Mesodermal cell (in vitro differentiated cells): ENCODE measurements at regions not wholly inside any gene's neighbourhood (a gene's known extent, or its start where the extent isn't known, plus 50 kb on each side); places are given as distances from the start of the nearest gene placed in this dataset.
"Not testable (repeated sequence)": the region's sequence is repeated elsewhere in the genome, so short reads cannot be mapped to it uniquely, and the experiment has no call there.

Experiments used
- H3K27ac ChIP-seq: 2 replicates; pipeline ENCODE4 v1.7.0; 2013; ENCODE audit warnings: mild to moderate bottlenecking, low read depth, low read length, moderate library complexity; ENCODE audit not compliant: severe bottlenecking
- H3K36me3 ChIP-seq: 2 replicates; pipeline ENCODE4 v1.7.1; 2013; ENCODE audit warnings: mild to moderate bottlenecking, low read length, moderate library complexity; ENCODE audit not compliant: control insufficient read depth, insufficient read depth
- H3K4me1 ChIP-seq: one replicate; pipeline ENCODE4 v1.7.1; 2013; ENCODE audit warnings: mild to moderate bottlenecking, low read length; ENCODE audit not compliant: insufficient read depth, control insufficient read depth, poor library complexity, severe bottlenecking
- H3K4me3 ChIP-seq: 2 replicates; pipeline ENCODE4 v1.7.0; 2013; ENCODE audit warnings: low read length, control low read depth, mild to moderate bottlenecking; ENCODE audit not compliant: insufficient read depth, poor library complexity, severe bottlenecking; ENCODE audit errors: extremely low read depth
- H3K9me3 ChIP-seq: 2 replicates; pipeline ENCODE4 v1.7.1; 2013; ENCODE audit warnings: mild to moderate bottlenecking, low read length, moderate library complexity; ENCODE audit not compliant: control insufficient read depth
- WGBS, 2 experiments: methylation state at CpG; one replicate each; pipeline ENCODE4 v1.1.5; 2013; ENCODE audit warnings: missing lambda C conversion rate in 2 of 2; ENCODE audit not compliant: insufficient coverage in 2 of 2; 5-methylcytosine and 5-hydroxymethylcytosine counted together

DNA sequence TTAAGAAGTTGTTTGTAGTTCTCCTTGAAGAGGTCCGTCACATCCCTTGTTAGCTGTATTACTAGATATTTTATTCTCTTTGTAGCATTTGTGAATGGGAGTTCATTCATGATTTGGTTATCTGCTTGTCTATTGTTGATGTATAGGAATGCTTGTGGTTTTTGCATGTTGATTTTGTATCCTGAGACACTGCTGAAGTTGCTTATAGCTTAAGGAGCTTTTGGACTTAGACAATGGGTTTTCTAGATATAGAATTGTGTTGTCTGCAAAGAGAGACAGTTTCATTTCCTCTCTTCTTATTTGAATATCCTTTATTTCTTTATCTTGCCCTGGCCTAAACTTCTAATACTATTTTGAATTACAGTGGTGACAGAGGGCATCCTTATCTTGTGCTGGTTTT, 52.1 kb upstream of the GRID2 start:
- no peaks in the 10 kb centered on the region for H3K36me3 ChIP-seq
- no peak overlapping the region for H3K27ac ChIP-seq
- no CpG with 5 or more reads among the region's 1 CpG for WGBS, 2 experiments
- no peaks in the 10 kb centered on the region for H3K4me1 ChIP-seq
- H3K4me3 ChIP-seq, result no peak overlapping the region
- H3K9me3 ChIP-seq, result peaks cover 6% of the 10 kb centered on the region

DNA sequence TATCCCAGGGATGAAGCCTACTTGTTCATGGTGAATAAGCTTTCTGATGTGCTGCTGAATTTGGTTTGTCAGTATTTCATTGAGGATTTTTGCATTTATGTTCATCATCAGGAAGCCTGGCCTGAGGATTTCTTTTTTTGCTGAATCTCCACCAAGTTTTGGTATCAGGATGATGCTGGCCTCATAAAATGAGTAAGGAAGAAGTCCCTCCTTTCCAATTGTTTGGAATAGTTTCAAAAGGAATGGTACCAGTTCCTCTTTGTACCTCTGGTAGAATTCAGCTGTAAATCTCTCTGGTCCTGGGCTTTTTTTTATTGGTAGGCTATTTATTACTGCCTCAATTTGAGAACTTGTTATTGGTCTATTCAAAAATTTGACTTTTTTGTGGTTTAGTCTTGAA, 51.4 kb upstream of the GRID2 start:
- not testable (repeated sequence) for H3K4me3 ChIP-seq, H3K36me3 ChIP-seq

DNA sequence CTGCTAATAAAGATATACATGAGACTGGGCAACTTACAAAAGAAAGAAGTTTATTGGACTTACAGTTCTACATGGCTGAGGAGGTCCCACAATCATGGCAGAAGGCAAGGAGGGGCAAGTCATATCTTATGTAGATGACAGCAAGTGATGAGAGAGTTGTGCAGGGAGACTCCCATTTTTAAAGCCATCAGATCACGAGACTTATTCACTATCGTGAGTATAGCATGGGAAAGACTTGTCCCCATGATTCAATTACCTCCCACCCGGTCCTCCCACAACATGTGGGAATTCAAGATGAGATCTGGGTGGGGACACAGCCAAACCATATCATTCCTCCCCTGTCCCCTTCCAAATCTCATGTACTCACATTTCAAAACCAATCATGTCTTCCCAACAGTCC, 50.9 kb upstream of the GRID2 start:
- Histone ChIP-seq H3K27ac (no peak overlapping the region), H3K9me3 (peaks cover 6% of the 10 kb centered on the region), H3K4me3 (no peak overlapping the region), H3K36me3 (no peaks in the 10 kb centered on the region), H3K4me1 (no peaks in the 10 kb centered on the region)
- WGBS, 2 experiments, result 86% methylated on average over 3 of the region's 3 CpGs; no CpG with 5 or more reads in 1 of the 2 experiments

More for the DNA sequence above, 51.4 kb upstream of the GRID2 start:
- not testable (repeated sequence) for H3K9me3 ChIP-seq, H3K27ac ChIP-seq, H3K4me1 ChIP-seq

DNA sequence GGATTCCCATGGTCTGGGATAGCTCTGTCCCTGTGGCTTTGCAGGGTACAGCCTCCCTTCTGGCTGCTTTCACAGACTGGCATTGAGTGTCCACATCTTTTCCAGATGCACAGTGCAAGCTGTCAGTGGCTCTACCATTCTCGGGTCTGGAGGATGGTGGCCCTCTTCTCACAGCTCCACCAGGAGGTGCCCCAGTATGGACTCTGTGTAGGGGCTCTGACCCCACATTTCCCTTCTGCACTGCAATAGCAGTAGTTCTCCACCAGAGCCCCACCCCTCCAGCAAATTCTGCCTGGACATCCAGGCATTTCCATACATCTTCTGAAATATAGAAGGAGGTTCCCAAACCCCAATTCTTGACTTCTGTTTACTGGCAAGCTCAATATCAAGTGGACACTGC, 50.2 kb upstream of the GRID2 start:
- 60 to 100% methylated on average over 1 of the region's 1 CpG for WGBS, 2 experiments
- no peaks in the 10 kb centered on the region for H3K4me1 ChIP-seq
- peaks cover 6% of the 10 kb centered on the region for H3K9me3 ChIP-seq

More for the DNA sequence above, 50.2 kb upstream of the GRID2 start:
- Histone ChIP-seq H3K36me3 (no peaks in the 10 kb centered on the region), H3K4me3 (no peak overlapping the region), H3K27ac (no peak overlapping the region)
